ENCODE measurements at regions not wholly inside any gene's neighbourhood (a gene's known extent, or its start where the extent isn't known, plus 50 kb on each side); places are given as distances from the start of the nearest gene placed in this dataset.

- DNase-seq: no peak
Measured at GRCh38 chr3:22236490-22237270, 485.7 kb upstream of the ZNF385D start.

- DNase-seq: no peak
Measured at GRCh38 chr3:22239011-22239410, 488.0 kb upstream of the ZNF385D start.

GRCh38 chr3:22241110-22241509, 490.1 kb upstream of the ZNF385D start:
- DNase-seq: no peak

DNA sequence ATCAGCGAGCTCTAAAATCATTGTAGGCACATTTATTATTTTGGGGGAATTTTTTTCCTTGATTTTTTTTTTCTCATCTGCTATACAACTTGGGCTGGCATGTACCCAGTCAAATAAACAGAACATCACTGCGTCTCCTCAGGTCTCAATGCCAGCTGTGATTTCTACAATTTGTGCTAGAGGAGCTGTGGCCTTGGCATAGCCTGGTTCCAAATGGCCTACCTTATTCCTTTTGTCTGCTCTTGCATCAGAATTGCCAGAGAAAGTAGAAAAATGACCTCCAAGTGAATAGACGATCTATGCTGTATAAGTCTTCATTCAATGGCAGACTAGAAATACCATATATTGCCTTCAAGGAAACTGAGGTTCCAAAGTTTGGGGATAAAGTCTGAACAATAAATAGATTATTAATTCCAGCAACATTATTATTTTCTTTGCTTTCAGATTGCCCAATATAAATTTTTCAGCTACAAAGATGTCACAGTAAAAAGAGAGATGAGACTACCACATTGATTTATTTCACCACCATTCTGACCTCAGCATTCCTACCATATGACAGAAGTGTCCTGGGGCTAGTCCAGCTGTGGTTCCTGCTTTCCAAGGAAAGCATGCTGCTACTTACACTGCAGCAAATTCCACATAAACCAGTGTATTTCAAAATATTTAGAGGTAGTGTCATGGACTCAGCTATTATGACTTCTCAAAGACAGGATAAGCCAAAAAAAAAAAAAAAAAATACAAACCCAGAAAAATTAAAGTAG, 493.9 kb upstream of the ZNF385D start:
- DNase-seq: no peak

DNA sequence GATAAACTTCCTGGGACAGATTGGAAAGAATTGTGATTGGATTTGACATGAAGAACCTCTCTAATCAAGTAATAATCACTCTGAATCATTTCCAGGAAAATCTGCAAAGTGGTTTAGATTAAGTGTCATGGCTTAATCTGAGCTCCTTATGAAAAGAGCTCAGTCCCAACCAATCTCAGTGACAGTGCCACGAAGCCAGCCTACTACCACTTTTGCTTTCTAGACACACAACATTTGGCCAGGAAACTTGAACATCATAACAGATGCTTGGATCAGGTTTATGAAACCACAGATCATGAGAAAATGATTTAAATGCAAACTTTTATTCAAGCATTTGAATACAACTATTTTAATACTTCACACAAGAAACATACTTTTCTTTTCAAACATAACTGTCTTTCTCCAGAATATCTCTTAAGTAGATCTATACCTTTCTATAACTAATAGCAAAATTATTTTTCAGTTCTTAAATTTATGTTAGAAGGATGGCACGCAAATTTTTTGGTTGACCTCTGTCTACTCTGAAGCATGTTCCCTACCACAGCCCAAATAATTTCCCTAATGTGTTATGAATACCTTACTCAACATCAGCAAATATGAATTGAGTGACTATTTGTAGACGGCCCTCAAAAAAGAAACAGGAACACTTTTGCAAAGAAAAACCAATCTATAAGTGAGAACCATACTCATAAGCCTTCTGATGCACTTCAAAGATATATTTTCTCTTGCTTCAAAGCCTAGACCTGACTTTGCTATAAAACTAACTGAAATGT, 495.0 kb upstream of the ZNF385D start:
- DNase-seq: peak; percentile 67

DNA sequence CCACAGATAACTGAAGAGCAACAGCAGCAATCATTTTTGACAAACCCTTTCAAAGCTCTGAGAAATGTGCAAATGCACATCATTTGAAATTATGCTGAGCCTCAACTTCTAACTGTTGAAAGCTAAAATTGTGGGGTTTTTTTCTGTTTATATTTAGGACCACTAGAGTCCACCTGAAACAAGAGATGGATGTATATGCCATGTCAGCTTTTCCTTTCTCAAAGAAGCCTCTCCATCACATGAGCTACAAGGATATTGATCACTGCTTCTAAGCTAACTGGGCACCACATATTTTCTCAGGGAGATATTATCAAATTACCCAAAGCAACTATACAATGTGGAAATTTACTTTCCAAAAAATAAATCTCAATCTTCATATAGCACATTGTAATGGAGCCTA, 498.6 kb upstream of the ZNF385D start:
- DNase-seq: no peak

DNA sequence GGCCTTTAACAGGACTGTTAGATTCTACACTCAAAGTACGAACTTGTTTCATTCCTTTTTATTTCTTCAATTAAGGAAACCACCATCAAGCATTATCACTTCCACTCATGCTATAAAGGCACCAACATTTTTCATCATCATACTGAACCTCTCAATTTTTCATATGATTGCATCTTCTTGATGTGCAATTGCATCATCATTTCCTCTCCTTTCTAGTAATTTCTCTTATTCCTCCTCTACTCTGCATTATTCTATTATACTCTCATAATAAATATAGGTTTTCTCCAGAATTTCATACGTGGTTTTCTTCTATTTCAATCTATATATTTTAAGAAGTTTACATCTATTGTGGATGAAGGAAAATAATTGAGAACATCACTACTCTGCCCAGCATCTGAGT, 506.2 kb upstream of the ZNF385D start:
- no peak for DNase-seq

DNA sequence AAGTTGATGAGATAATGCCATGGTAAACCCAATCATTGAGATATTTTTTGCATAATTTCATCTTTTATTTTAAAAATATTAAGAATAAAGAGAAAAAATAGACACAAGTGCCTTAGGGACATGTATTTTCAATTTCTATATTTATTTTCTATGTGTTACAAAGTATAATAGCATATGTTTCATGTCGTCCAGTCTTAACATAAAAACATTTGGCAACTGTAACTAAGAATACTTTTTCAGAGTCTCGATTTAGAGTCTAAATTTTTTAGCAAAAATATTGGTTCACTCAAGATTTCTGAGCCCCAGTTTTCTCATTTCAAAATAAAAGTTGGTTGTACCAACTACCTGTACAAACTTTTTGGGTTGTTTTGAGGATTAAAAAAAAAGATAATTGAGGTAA, 511.4 kb upstream of the ZNF385D start:
- DNase-seq: no peak

GRCh38 chr3:22263042-22263441, 512.0 kb upstream of the ZNF385D start:
- no peak for DNase-seq

GRCh38 chr3:22265403-22265802, 514.4 kb upstream of the ZNF385D start:
- no peak for DNase-seq

- DNase-seq: peak; percentile 36
Measured at GRCh38 chr3:22269831-22270230, 518.8 kb upstream of the ZNF385D start.

- DNase-seq: no peak
Measured at GRCh38 chr3:22276351-22276750, 525.3 kb upstream of the ZNF385D start.

DNA sequence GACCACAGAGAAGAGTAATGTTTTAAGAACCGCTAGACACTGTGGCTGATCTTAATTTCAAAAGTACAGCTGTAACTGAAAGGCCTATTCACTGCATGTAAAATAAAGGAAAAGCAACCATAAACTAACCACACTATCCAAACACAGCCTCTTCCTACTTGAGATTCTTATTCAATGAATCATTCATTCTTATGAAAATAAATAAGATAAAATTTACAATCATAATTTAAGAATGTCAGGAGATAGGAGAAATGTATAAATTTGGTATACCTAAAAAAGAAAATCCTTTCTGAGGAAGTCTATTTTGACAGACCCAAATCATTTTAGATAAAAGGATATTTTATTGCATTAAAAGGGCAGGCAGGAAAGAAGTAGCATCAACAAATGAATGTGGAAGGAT, 533.5 kb upstream of the ZNF385D start:
- no peak for DNase-seq

GRCh38 chr3:22288756-22289155, 537.7 kb upstream of the ZNF385D start:
- no peak for DNase-seq

DNA sequence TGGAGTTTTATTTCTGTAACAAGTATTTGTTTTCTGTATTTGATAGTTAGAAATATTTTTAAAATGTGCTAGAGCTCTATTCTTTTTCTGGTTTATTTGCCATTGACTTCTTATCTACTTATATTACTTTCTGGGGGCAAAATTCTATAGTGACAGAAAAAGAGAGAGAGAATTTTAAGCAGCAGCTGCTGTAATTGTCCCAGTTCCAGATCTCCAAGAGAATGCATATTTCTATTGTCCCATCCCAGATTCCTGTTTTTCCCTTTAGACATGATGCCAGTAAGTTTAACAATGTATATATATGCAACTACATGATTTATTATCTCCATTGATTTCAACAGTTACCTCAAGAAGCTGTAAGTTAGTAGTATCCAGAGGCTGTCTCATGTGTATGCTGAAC, 541.7 kb upstream of the ZNF385D start:
- no peak for DNase-seq

DNA sequence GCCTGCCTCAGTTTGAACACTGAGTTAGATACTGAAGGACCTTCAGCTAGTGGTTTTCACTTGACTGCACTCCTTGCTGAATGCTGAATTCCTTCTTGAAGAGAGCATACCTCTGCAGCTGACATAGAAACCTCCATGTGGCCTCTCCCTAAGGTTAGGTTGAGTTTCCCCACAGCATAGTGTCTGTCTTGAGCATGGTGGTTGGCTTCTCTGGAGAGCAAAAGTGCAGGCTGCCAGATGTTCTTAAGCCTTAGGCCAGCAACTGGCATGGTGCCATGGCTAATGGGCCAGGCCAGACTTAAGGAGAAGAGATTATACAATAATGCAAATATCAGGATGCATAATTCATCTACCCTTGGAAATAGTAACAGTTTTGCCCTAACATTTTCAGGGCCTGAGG, 545.6 kb upstream of the ZNF385D start:
- DNase-seq: peak; percentile 62

- DNase-seq: no peak
Measured at GRCh38 chr3:22297436-22297835, 546.4 kb upstream of the ZNF385D start.

DNA sequence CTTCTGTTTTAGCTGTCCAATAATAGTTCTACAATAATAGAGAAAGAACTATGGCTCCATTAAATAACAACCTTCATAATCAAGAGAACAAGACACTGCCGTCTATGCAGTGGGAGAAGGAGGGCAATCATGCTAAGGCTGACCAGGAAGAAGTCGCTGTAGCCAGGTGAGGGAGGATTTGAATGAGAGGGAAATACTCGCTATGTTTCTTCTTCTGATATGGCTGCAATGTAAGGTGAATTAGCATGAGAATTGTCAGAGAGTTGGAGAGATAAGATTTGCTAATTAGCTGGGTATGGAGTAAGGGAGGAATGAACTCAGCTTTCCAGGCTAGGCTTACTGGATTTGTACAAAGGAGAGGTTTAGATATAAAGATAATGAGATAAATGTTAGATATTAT, 555.4 kb upstream of the ZNF385D start:
- peak; percentile 1 for DNase-seq

GRCh38 chr3:22308871-22309270, 557.9 kb upstream of the ZNF385D start:
- DNase-seq: no peak

DNA sequence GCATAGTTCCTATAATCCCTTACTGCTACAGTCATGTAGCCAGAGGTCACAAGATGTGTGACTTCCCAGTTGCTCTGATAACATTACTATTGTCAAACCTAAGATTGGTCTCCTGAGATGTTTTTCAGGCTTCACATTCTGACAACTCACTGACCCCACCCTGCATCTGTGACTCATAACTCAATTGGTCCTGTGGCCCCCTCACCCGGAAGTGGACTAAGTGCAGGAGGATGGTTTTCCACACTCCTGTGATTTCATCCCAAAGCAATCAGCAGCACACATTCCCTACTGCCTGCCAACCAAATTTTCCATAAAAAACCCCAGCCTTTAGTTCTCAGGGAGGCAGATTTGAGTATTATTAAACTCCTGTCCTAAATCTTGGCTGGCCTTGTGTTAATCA, 564.9 kb upstream of the ZNF385D start:
- DNase-seq: peak; percentile 2

DNA sequence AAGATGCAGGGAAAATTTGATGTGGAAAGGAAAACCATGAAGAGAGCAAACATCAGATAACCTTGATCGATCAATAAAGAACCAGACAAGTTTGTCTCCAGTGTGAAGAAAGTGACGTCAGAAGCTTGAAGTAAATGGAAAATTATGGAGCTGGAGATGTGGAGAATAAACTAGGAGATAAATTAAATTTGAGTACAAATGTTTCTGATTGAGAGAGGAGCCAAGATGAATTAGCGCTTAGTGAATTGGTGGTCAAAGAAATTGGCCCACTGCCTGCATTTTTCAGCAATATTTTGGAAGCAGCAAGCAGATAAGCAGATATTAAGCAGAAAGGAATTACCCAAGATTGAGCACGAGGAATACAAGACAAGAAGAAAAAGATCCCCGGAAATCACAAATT, 567.3 kb upstream of the ZNF385D start:
- no peak for DNase-seq

DNA sequence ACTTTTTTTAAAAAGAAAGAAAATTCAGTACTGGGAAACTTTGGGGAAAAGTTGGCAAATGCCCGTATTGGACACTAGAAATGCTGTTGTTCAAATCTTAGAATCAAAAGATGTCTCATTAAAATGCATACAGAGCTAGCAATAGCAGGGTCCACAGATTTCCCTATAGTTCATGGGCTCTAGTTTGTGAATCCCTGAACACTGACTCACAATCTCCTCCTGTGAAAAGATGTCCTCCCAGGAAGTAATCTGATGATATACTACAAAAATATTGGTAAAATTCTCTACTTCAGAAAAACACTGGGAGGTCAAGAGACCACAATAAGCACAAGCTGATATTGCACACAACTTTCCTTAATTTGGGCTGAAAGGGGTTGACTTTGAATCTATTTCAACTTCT, 568.4 kb upstream of the ZNF385D start:
- DNase-seq: no peak

DNA sequence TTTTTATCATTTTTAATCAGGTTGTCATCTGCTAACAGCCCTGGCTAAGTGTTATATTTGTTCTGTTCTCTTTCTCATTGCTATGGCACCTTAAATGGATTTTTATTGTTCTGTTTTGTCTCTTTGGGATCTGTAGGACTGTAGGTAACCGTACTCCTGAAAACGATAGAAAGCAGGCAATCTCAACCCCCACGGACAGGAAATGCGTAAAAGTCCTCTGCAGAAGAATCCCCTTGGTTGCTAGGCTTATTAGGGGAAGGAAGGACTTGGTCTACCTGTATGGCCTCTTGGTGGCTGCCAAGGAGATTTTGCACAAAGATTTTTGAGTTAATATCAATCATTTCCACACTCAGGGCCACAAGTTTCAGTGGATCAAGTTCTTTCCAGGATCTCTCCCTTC, 571.9 kb upstream of the ZNF385D start:
- no peak for DNase-seq

DNA sequence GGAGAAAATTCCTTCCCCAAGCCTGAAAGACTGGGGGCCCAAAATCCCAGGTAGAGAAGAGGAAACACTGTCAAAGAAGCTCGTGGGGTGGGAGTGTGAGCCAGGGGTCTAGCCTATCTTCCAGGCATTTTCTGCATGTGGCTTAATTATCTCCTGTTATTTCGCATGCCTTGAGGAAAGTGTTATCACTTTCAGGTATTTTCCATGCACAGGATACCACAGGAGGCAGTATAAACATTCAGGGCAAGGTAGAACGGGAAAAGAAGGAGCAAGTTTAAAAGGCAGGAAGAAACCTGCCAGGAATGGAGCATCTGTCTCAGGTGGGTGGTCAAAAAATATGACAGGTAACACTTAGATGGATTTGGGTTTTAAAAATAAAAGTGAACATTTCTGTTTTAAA, 575.3 kb upstream of the ZNF385D start:
- no peak for DNase-seq
